ENCODE measurements at regions not wholly inside any gene's neighbourhood (a gene's known extent, or its start where the extent isn't known, plus 50 kb on each side); places are given as distances from the start of the nearest gene placed in this dataset.

DNA sequence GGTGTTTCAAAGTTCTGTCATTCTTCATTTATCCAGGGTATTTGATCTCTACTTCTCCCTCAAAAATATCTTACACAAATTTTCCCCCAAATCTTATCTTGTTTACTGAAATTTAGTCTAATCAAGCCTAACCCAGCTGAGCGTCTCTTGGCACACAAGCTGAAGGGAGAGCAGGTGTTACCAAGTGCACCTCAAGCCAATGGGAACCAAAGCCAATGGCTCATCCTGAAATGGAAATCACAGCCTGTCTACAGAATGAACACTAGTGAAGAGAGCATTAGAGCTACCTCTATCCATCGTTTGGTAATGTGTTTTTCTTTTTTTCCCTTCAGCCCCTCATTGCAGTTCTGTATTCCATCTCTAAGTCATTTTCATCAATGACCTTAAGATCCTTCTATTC is 1350.8 kb downstream of the OLFM4 start:
- TF ChIP-seq, protein P1, sequence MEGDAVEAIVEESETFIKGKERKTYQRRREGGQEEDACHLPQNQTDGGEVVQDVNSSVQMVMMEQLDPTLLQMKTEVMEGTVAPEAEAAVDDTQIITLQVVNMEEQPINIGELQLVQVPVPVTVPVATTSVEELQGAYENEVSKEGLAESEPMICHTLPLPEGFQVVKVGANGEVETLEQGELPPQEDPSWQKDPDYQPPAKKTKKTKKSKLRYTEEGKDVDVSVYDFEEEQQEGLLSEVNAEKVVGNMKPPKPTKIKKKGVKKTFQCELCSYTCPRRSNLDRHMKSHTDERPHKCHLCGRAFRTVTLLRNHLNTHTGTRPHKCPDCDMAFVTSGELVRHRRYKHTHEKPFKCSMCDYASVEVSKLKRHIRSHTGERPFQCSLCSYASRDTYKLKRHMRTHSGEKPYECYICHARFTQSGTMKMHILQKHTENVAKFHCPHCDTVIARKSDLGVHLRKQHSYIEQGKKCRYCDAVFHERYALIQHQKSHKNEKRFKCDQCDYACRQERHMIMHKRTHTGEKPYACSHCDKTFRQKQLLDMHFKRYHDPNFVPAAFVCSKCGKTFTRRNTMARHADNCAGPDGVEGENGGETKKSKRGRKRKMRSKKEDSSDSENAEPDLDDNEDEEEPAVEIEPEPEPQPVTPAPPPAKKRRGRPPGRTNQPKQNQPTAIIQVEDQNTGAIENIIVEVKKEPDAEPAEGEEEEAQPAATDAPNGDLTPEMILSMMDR (conservative IDR thresholded peaks at IDR 0.05; ENCODE audit: low read depth, low read length), result no peak
- TF ChIP-seq EZH2 (IDR thresholded peaks at IDR 0.05; ENCODE audit: low read length, unreplicated experiment), result no peak

Measured in PC-3 (cell line).